Epidermal melanocyte (primary cell): ENCODE measurements at regions not wholly inside any gene's neighbourhood (a gene's known extent, or its start where the extent isn't known, plus 50 kb on each side); places are given as distances from the start of the nearest gene placed in this dataset.
"Not testable (repeated sequence)": the region's sequence is repeated elsewhere in the genome, so short reads cannot be mapped to it uniquely, and the experiment has no call there.

Experiments used
- DNase-seq: peaks from one replicate; pipeline ENCODE4 v3.0.0; 2011; ENCODE audit warnings: low spot score; ENCODE audit not compliant: insufficient read length

- DNase-seq = peak; percentile 13
Measured at GRCh38 chr15:69758810-69759790, 306.5 kb downstream of the RPLP1 start.

- peak; percentile 4 for DNase-seq
Measured at GRCh38 chr15:69760258-69760845, 307.7 kb downstream of the RPLP1 start.

GRCh38 chr15:69760890-69761568, 308.4 kb downstream of the RPLP1 start:
- peak; percentile 65 for DNase-seq

GRCh38 chr15:69762373-69763148, 309.9 kb downstream of the RPLP1 start:
- DNase-seq = peak; percentile 5

GRCh38 chr15:69763831-69764230, 311.2 kb downstream of the RPLP1 start:
- DNase-seq = peak; percentile 4

GRCh38 chr15:69766156-69766555, 313.5 kb downstream of the RPLP1 start:
- no peak for DNase-seq

GRCh38 chr15:69767191-69767590, 314.6 kb downstream of the RPLP1 start:
- DNase-seq = no peak

- DNase-seq = not testable (repeated sequence)
Measured at GRCh38 chr15:69769336-69769735, 316.7 kb downstream of the RPLP1 start.

GRCh38 chr15:69774258-69774657, 321.6 kb downstream of the RPLP1 start:
- DNase-seq = not testable (repeated sequence)

- DNase-seq = not testable (repeated sequence)
Measured at GRCh38 chr15:69774711-69775110, 322.1 kb downstream of the RPLP1 start.

- no peak for DNase-seq
Measured at GRCh38 chr15:69777356-69777755, 320.4 kb downstream of the TLE3 start.

GRCh38 chr15:69780374-69780773, 317.3 kb downstream of the TLE3 start:
- DNase-seq = no peak

GRCh38 chr15:69780981-69781380, 316.7 kb downstream of the TLE3 start:
- no peak for DNase-seq

- no peak for DNase-seq
Measured at GRCh38 chr15:69781411-69782125, 316.1 kb downstream of the TLE3 start.

- DNase-seq = no peak
Measured at GRCh38 chr15:69782139-69782658, 315.5 kb downstream of the TLE3 start.

GRCh38 chr15:69782809-69783208, 314.9 kb downstream of the TLE3 start:
- DNase-seq = no peak

GRCh38 chr15:69783211-69783610, 314.5 kb downstream of the TLE3 start:
- DNase-seq = no peak

- no peak for DNase-seq
Measured at GRCh38 chr15:69784798-69785566, 312.7 kb downstream of the TLE3 start.

- no peak for DNase-seq
Measured at GRCh38 chr15:69786136-69786701, 311.5 kb downstream of the TLE3 start.
